GM23338 (cell line): ENCODE measurements at regions not wholly inside any gene's neighbourhood (a gene's known extent, or its start where the extent isn't known, plus 50 kb on each side); places are given as distances from the start of the nearest gene placed in this dataset.

Source experiments
- ATAC-seq: fragments of 200-7000 bp; cut with Tn5 transposase; 3 replicates; pipeline ENCODE4 v1.9.1; 2020
- DNase-seq: peaks from one replicate; pipeline ENCODE4 v3.0.0-alpha.2; 2015; ENCODE audit warnings: low spot score
- H2AFZ ChIP-seq: fragments of 200-600 bp; sonication (generic); 2 replicates; pipeline ENCODE4 v1.8.0; 2016; ENCODE audit warnings: antibody characterized with exemption, mild to moderate bottlenecking, moderate library complexity
- H3F3A ChIP-seq: fragments of 200-600 bp; sonication (generic); replicated peaks from 2 replicates; pipeline ENCODE4 v1.8.0; 2017; ENCODE audit warnings: antibody characterized with exemption, mixed run types, low read depth
- H3K27ac ChIP-seq: fragments of 200-600 bp; sonication (generic); 2 replicates; pipeline ENCODE4 v1.6.1; 2016; ENCODE audit warnings: low read depth
- H3K27me3 ChIP-seq: fragments of 200-600 bp; sonication (generic); 2 replicates; pipeline ENCODE4 v1.8.0; 2016; ENCODE audit warnings: mild to moderate bottlenecking, mixed run types, moderate library complexity; ENCODE audit not compliant: insufficient read depth
- H3K36me3 ChIP-seq: fragments of 200-600 bp; sonication (generic); 2 replicates; pipeline ENCODE4 v1.8.0; 2016; ENCODE audit warnings: mild to moderate bottlenecking; ENCODE audit not compliant: insufficient read depth
- H3K4me1 ChIP-seq: fragments of 200-600 bp; sonication (generic); 2 replicates; pipeline ENCODE4 v1.8.0; 2016; ENCODE audit warnings: mild to moderate bottlenecking, moderate library complexity; ENCODE audit not compliant: insufficient read depth
- H3K4me2 ChIP-seq: fragments of 200-600 bp; sonication (generic); 2 replicates; pipeline ENCODE4 v1.7.1; 2017; ENCODE audit warnings: mixed run types
- H3K4me3 ChIP-seq: fragments of 200-600 bp; sonication (generic); 2 replicates; pipeline ENCODE4 v1.6.1; 2016; ENCODE audit warnings: mixed run types
- H3K79me2 ChIP-seq: fragments of 200-600 bp; sonication (generic); replicated peaks from 2 replicates; pipeline ENCODE4 v1.8.0; 2017; ENCODE audit warnings: mild to moderate bottlenecking; ENCODE audit not compliant: insufficient read depth
- H3K9me2 ChIP-seq: fragments of 200-600 bp; sonication (generic); 2 replicates; pipeline ENCODE4 v1.8.0; 2017; ENCODE audit not compliant: insufficient read depth
- H4K20me1 ChIP-seq: fragments of 200-600 bp; sonication (generic); replicated peaks from 2 replicates; pipeline ENCODE4 v1.8.0; 2017; ENCODE audit warnings: mild to moderate bottlenecking; ENCODE audit not compliant: insufficient read depth
- H3K27ac Mint-ChIP-seq: 2 replicates; pipeline ENCODE4 v1.8.0; 2020; ENCODE audit warnings: inconsistent platforms, mild to moderate bottlenecking, moderate library complexity, mixed read lengths
- H3K27me3 Mint-ChIP-seq: 3 replicates; pipeline ENCODE4 v1.8.0; 2022; ENCODE audit warnings: low read depth, mild to moderate bottlenecking, moderate library complexity, mixed read lengths, inconsistent platforms; ENCODE audit not compliant: insufficient read depth, poor library complexity
- H3K36me3 Mint-ChIP-seq: 3 replicates; pipeline ENCODE4 v1.8.0; 2021; ENCODE audit warnings: low read depth, mild to moderate bottlenecking, inconsistent platforms, moderate library complexity, mixed read lengths
- H3K4me1 Mint-ChIP-seq: 3 replicates; pipeline ENCODE4 v1.8.0; 2020; ENCODE audit warnings: mild to moderate bottlenecking, inconsistent platforms, mixed read lengths
- H3K4me3 Mint-ChIP-seq: 3 replicates; pipeline ENCODE4 v1.8.0; 2021; ENCODE audit warnings: moderate library complexity, mild to moderate bottlenecking, inconsistent platforms, mixed read lengths
- H3K9me3 Mint-ChIP-seq: 3 replicates; pipeline ENCODE4 v1.8.0; 2020; ENCODE audit warnings: moderate library complexity, mild to moderate bottlenecking, inconsistent platforms, mixed read lengths
- CREB1 ChIP-seq: fragments of 250-450 bp; sonication (Bioruptor Pico); IDR thresholded peaks from 2 replicates; pipeline ENCODE4 v1.5.0; 2020; ENCODE audit warnings: low read depth, mild to moderate bottlenecking, moderate library complexity
- EZH2phosphoT487 ChIP-seq: fragments of 200-600 bp; sonication (generic); IDR thresholded peaks from one replicate; pipeline ENCODE4 v1.8.1; 2018; ENCODE audit warnings: antibody characterized with exemption; ENCODE audit not compliant: unreplicated experiment
- JUNB ChIP-seq: IDR thresholded peaks from one replicate; pipeline ENCODE4 v1.6.1; 2016; ENCODE audit warnings: antibody characterized with exemption; ENCODE audit not compliant: unreplicated experiment
- STAT1 ChIP-seq: IDR thresholded peaks from one replicate; pipeline ENCODE4 v1.6.1; 2016; ENCODE audit warnings: antibody characterized with exemption; ENCODE audit not compliant: unreplicated experiment
- TF ChIP-seq, protein P1 (sequence below), 2 experiments: fragments of 200-600 bp in 1 of 2; sonication (generic) in 1 of 2; conservative IDR thresholded peaks; 2 replicates each; pipeline versions ENCODE4 v1.5.1 to v1.6.1; 2016 to 2017; ENCODE audit warnings: antibody characterized with exemption in 2 of 2, low read depth in 2 of 2, mild to moderate bottlenecking in 2 of 2, moderate library complexity in 1 of 2
- TF ChIP-seq, protein P2 (sequence below): fragments of 250-450 bp; sonication (Bioruptor Pico); IDR thresholded peaks from 2 replicates; pipeline ENCODE4 v1.5.0; 2020; ENCODE audit warnings: mild to moderate bottlenecking, moderate library complexity

DNA sequence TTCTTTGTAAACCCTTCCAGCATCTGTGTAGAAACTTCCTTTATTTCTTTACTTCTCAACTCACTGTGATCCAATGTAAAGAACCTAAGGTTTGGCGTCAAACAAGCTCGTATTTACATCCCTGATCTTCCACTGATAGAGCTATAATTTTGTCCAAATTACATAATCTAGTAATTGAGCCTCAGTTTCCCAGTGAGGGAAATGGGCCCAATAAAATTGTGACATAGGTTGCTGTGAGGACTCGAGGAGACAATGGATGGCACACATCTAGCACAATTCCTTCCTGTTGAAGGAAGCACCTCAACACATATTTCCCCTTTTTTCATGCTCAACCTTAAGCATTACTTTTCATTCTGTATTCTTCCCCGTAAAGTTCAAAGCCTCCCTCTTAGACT is 193.3 kb upstream of the BMPER start:
- no peak for TF ChIP-seq JUNB
- TF ChIP-seq CREB1 = no peak
- TF ChIP-seq STAT1 = no peak
- TF ChIP-seq, protein P1, sequence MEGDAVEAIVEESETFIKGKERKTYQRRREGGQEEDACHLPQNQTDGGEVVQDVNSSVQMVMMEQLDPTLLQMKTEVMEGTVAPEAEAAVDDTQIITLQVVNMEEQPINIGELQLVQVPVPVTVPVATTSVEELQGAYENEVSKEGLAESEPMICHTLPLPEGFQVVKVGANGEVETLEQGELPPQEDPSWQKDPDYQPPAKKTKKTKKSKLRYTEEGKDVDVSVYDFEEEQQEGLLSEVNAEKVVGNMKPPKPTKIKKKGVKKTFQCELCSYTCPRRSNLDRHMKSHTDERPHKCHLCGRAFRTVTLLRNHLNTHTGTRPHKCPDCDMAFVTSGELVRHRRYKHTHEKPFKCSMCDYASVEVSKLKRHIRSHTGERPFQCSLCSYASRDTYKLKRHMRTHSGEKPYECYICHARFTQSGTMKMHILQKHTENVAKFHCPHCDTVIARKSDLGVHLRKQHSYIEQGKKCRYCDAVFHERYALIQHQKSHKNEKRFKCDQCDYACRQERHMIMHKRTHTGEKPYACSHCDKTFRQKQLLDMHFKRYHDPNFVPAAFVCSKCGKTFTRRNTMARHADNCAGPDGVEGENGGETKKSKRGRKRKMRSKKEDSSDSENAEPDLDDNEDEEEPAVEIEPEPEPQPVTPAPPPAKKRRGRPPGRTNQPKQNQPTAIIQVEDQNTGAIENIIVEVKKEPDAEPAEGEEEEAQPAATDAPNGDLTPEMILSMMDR (conservative IDR thresholded peaks at IDR 0.05; ENCODE audit: low read depth in 2 of 2) = no peak
- TF ChIP-seq, protein P2, sequence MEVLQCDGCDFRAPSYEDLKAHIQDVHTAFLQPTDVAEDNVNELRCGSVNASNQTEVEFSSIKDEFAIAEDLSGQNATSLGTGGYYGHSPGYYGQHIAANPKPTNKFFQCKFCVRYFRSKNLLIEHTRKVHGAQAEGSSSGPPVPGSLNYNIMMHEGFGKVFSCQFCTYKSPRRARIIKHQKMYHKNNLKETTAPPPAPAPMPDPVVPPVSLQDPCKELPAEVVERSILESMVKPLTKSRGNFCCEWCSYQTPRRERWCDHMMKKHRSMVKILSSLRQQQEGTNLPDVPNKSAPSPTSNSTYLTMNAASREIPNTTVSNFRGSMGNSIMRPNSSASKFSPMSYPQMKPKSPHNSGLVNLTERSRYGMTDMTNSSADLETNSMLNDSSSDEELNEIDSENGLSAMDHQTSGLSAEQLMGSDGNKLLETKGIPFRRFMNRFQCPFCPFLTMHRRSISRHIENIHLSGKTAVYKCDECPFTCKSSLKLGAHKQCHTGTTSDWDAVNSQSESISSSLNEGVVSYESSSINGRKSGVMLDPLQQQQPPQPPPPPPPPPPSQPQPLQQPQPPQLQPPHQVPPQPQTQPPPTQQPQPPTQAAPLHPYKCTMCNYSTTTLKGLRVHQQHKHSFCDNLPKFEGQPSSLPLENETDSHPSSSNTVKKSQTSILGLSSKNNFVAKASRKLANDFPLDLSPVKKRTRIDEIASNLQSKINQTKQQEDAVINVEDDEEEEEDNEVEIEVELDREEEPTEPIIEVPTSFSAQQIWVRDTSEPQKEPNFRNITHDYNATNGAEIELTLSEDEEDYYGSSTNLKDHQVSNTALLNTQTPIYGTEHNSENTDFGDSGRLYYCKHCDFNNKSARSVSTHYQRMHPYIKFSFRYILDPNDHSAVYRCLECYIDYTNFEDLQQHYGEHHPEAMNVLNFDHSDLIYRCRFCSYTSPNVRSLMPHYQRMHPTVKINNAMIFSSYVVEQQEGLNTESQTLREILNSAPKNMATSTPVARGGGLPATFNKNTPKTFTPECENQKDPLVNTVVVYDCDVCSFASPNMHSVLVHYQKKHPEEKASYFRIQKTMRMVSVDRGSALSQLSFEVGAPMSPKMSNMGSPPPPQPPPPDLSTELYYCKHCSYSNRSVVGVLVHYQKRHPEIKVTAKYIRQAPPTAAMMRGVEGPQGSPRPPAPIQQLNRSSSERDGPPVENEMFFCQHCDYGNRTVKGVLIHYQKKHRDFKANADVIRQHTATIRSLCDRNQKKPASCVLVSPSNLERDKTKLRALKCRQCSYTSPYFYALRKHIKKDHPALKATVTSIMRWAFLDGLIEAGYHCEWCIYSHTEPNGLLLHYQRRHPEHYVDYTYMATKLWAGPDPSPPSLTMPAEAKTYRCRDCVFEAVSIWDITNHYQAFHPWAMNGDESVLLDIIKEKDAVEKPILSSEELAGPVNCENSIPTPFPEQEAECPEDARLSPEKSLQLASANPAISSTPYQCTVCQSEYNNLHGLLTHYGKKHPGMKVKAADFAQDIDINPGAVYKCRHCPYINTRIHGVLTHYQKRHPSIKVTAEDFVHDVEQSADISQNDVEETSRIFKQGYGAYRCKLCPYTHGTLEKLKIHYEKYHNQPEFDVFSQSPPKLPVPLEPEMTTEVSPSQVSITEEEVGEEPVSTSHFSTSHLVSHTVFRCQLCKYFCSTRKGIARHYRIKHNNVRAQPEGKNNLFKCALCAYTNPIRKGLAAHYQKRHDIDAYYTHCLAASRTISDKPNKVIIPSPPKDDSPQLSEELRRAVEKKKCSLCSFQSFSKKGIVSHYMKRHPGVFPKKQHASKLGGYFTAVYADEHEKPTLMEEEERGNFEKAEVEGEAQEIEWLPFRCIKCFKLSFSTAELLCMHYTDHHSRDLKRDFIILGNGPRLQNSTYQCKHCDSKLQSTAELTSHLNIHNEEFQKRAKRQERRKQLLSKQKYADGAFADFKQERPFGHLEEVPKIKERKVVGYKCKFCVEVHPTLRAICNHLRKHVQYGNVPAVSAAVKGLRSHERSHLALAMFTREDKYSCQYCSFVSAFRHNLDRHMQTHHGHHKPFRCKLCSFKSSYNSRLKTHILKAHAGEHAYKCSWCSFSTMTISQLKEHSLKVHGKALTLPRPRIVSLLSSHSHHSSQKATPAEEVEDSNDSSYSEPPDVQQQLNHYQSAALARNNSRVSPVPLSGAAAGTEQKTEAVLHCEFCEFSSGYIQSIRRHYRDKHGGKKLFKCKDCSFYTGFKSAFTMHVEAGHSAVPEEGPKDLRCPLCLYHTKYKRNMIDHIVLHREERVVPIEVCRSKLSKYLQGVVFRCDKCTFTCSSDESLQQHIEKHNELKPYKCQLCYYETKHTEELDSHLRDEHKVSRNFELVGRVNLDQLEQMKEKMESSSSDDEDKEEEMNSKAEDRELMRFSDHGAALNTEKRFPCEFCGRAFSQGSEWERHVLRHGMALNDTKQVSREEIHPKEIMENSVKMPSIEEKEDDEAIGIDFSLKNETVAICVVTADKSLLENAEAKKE (CRISPR knock-in tag) = no peak
- no peak for TF ChIP-seq EZH2phosphoT487
- DNase-seq (no peak), ATAC-seq (no peak)
- no peaks in the 10 kb centered on the region for H3K9me3 Mint-ChIP-seq
- H3K27ac ChIP-seq = no peak overlapping the region
- H3K4me3 Mint-ChIP-seq = no peak overlapping the region
- no peaks in the 10 kb centered on the region; the same call in 2 of the 3 replicates for H3K36me3 Mint-ChIP-seq
- no peaks in the 10 kb centered on the region for H3K9me2 ChIP-seq
- no peak overlapping the region for H2AFZ ChIP-seq
- H3K79me2 ChIP-seq = no peaks in the 10 kb centered on the region
- no peaks in the 10 kb centered on the region for H3K27me3 ChIP-seq
- H3K4me1 ChIP-seq = peaks cover 5% of the 10 kb centered on the region
- H3K36me3 ChIP-seq = no peaks in the 10 kb centered on the region
- H4K20me1 ChIP-seq = no peaks in the 10 kb centered on the region
- H3K4me2 ChIP-seq = no peak overlapping the region
- peaks cover 2% of the 10 kb centered on the region for H3K27me3 Mint-ChIP-seq
- H3K4me1 Mint-ChIP-seq = peaks cover 20% of the 10 kb centered on the region
- H3K27ac Mint-ChIP-seq = no peak overlapping the region
- no peak overlapping the region for H3K4me3 ChIP-seq
- no peaks in the 10 kb centered on the region for H3F3A ChIP-seq
